GM23338 (cell line): ENCODE measurements at regions not wholly inside any gene's neighbourhood (a gene's known extent, or its start where the extent isn't known, plus 50 kb on each side); places are given as distances from the start of the nearest gene placed in this dataset.

ENCODE experiments used
- ATAC-seq: fragments of 200-7000 bp; cut with Tn5 transposase; 3 replicates; pipeline ENCODE4 v1.9.1; 2020
- DNase-seq: peaks from one replicate; pipeline ENCODE4 v3.0.0-alpha.2; 2015; ENCODE audit warnings: low spot score
- H2AFZ ChIP-seq: fragments of 200-600 bp; sonication (generic); 2 replicates; pipeline ENCODE4 v1.8.0; 2016; ENCODE audit warnings: antibody characterized with exemption, mild to moderate bottlenecking, moderate library complexity
- H3F3A ChIP-seq: fragments of 200-600 bp; sonication (generic); replicated peaks from 2 replicates; pipeline ENCODE4 v1.8.0; 2017; ENCODE audit warnings: antibody characterized with exemption, mixed run types, low read depth
- H3K27ac ChIP-seq: fragments of 200-600 bp; sonication (generic); 2 replicates; pipeline ENCODE4 v1.6.1; 2016; ENCODE audit warnings: low read depth
- H3K27me3 ChIP-seq: fragments of 200-600 bp; sonication (generic); 2 replicates; pipeline ENCODE4 v1.8.0; 2016; ENCODE audit warnings: mild to moderate bottlenecking, mixed run types, moderate library complexity; ENCODE audit not compliant: insufficient read depth
- H3K36me3 ChIP-seq: fragments of 200-600 bp; sonication (generic); 2 replicates; pipeline ENCODE4 v1.8.0; 2016; ENCODE audit warnings: mild to moderate bottlenecking; ENCODE audit not compliant: insufficient read depth
- H3K4me1 ChIP-seq: fragments of 200-600 bp; sonication (generic); 2 replicates; pipeline ENCODE4 v1.8.0; 2016; ENCODE audit warnings: mild to moderate bottlenecking, moderate library complexity; ENCODE audit not compliant: insufficient read depth
- H3K4me2 ChIP-seq: fragments of 200-600 bp; sonication (generic); 2 replicates; pipeline ENCODE4 v1.7.1; 2017; ENCODE audit warnings: mixed run types
- H3K4me3 ChIP-seq: fragments of 200-600 bp; sonication (generic); 2 replicates; pipeline ENCODE4 v1.6.1; 2016; ENCODE audit warnings: mixed run types
- H3K79me2 ChIP-seq: fragments of 200-600 bp; sonication (generic); replicated peaks from 2 replicates; pipeline ENCODE4 v1.8.0; 2017; ENCODE audit warnings: mild to moderate bottlenecking; ENCODE audit not compliant: insufficient read depth
- H3K9me2 ChIP-seq: fragments of 200-600 bp; sonication (generic); 2 replicates; pipeline ENCODE4 v1.8.0; 2017; ENCODE audit not compliant: insufficient read depth
- H4K20me1 ChIP-seq: fragments of 200-600 bp; sonication (generic); replicated peaks from 2 replicates; pipeline ENCODE4 v1.8.0; 2017; ENCODE audit warnings: mild to moderate bottlenecking; ENCODE audit not compliant: insufficient read depth
- H3K27ac Mint-ChIP-seq: 2 replicates; pipeline ENCODE4 v1.8.0; 2020; ENCODE audit warnings: inconsistent platforms, mild to moderate bottlenecking, moderate library complexity, mixed read lengths
- H3K27me3 Mint-ChIP-seq: 3 replicates; pipeline ENCODE4 v1.8.0; 2022; ENCODE audit warnings: low read depth, mild to moderate bottlenecking, moderate library complexity, mixed read lengths, inconsistent platforms; ENCODE audit not compliant: insufficient read depth, poor library complexity
- H3K36me3 Mint-ChIP-seq: 3 replicates; pipeline ENCODE4 v1.8.0; 2021; ENCODE audit warnings: low read depth, mild to moderate bottlenecking, inconsistent platforms, moderate library complexity, mixed read lengths
- H3K4me1 Mint-ChIP-seq: 3 replicates; pipeline ENCODE4 v1.8.0; 2020; ENCODE audit warnings: mild to moderate bottlenecking, inconsistent platforms, mixed read lengths
- H3K4me3 Mint-ChIP-seq: 3 replicates; pipeline ENCODE4 v1.8.0; 2021; ENCODE audit warnings: moderate library complexity, mild to moderate bottlenecking, inconsistent platforms, mixed read lengths
- H3K9me3 Mint-ChIP-seq: 3 replicates; pipeline ENCODE4 v1.8.0; 2020; ENCODE audit warnings: moderate library complexity, mild to moderate bottlenecking, inconsistent platforms, mixed read lengths
- EZH2 ChIP-seq: fragments of 200-600 bp; sonication (generic); IDR thresholded peaks from one replicate; pipeline ENCODE4 v1.8.0; 2017; ENCODE audit warnings: antibody characterized with exemption, mild to moderate bottlenecking, low read depth; ENCODE audit not compliant: unreplicated experiment
- NANOG ChIP-seq: IDR thresholded peaks from 2 replicates; pipeline ENCODE4 v1.6.1; 2016; ENCODE audit warnings: antibody characterized with exemption, borderline replicate concordance
- STAT1 ChIP-seq: IDR thresholded peaks from one replicate; pipeline ENCODE4 v1.6.1; 2016; ENCODE audit warnings: antibody characterized with exemption; ENCODE audit not compliant: unreplicated experiment
- ZNF114 ChIP-seq: fragments of 250-450 bp; sonication (Bioruptor Pico); IDR thresholded peaks from 2 replicates; pipeline ENCODE4 v1.5.0; 2020; ENCODE audit warnings: mild to moderate bottlenecking, moderate library complexity
- ZNF331 ChIP-seq: fragments of 250-450 bp; sonication (Bioruptor Pico); IDR thresholded peaks from 2 replicates; pipeline ENCODE4 v1.5.0; 2020; ENCODE audit warnings: low read depth, mild to moderate bottlenecking, moderate library complexity
- TF ChIP-seq, protein P1 (sequence below): fragments of 250-450 bp; sonication (Bioruptor Pico); IDR thresholded peaks from 2 replicates; pipeline ENCODE4 v1.5.0; 2020; ENCODE audit warnings: mild to moderate bottlenecking, moderate library complexity
- TF ChIP-seq, protein P2 (sequence below), 2 experiments: fragments of 200-600 bp in 1 of 2; sonication (generic) in 1 of 2; conservative IDR thresholded peaks; 2 replicates each; pipeline versions ENCODE4 v1.5.1 to v1.6.1; 2016 to 2017; ENCODE audit warnings: antibody characterized with exemption in 2 of 2, low read depth in 2 of 2, mild to moderate bottlenecking in 2 of 2, moderate library complexity in 1 of 2

DNA sequence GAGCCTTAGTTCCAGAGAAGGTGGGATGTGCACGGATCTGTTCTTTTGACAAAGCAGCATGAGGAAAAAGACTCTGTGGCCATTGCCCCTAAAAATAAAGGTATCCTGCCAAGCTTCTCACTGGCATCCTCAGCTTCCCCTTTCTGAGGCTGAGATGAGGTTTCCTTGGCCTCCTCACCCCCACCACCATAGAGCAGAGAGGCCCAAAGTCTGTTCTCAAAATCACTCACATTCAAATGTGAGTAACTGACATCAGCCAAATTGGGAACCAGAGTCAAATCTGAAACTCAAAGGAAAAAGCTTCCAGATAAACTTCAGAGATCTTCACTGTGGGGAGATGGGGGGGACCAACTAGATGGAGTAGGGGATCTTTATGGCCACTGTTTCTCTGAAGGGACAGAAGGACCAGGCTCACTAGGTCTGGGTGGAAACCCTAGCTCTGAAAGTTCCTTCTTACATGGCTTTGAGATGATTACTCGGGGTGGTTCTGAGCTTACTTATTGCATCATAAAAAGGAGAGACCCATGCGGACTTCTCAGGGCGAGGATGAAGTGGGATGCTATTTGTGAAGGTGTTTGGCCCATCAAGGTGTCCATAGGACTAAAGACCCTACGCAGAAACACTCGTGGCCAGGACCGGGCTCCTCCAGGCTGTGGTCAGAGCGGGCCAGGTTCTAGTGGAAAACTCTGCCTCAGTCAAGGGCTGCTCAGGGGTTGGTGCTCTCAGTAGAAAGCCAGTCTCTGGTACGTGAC, 61.5 kb upstream of the MEF2A start (continued):
- TF ChIP-seq, protein P1, sequence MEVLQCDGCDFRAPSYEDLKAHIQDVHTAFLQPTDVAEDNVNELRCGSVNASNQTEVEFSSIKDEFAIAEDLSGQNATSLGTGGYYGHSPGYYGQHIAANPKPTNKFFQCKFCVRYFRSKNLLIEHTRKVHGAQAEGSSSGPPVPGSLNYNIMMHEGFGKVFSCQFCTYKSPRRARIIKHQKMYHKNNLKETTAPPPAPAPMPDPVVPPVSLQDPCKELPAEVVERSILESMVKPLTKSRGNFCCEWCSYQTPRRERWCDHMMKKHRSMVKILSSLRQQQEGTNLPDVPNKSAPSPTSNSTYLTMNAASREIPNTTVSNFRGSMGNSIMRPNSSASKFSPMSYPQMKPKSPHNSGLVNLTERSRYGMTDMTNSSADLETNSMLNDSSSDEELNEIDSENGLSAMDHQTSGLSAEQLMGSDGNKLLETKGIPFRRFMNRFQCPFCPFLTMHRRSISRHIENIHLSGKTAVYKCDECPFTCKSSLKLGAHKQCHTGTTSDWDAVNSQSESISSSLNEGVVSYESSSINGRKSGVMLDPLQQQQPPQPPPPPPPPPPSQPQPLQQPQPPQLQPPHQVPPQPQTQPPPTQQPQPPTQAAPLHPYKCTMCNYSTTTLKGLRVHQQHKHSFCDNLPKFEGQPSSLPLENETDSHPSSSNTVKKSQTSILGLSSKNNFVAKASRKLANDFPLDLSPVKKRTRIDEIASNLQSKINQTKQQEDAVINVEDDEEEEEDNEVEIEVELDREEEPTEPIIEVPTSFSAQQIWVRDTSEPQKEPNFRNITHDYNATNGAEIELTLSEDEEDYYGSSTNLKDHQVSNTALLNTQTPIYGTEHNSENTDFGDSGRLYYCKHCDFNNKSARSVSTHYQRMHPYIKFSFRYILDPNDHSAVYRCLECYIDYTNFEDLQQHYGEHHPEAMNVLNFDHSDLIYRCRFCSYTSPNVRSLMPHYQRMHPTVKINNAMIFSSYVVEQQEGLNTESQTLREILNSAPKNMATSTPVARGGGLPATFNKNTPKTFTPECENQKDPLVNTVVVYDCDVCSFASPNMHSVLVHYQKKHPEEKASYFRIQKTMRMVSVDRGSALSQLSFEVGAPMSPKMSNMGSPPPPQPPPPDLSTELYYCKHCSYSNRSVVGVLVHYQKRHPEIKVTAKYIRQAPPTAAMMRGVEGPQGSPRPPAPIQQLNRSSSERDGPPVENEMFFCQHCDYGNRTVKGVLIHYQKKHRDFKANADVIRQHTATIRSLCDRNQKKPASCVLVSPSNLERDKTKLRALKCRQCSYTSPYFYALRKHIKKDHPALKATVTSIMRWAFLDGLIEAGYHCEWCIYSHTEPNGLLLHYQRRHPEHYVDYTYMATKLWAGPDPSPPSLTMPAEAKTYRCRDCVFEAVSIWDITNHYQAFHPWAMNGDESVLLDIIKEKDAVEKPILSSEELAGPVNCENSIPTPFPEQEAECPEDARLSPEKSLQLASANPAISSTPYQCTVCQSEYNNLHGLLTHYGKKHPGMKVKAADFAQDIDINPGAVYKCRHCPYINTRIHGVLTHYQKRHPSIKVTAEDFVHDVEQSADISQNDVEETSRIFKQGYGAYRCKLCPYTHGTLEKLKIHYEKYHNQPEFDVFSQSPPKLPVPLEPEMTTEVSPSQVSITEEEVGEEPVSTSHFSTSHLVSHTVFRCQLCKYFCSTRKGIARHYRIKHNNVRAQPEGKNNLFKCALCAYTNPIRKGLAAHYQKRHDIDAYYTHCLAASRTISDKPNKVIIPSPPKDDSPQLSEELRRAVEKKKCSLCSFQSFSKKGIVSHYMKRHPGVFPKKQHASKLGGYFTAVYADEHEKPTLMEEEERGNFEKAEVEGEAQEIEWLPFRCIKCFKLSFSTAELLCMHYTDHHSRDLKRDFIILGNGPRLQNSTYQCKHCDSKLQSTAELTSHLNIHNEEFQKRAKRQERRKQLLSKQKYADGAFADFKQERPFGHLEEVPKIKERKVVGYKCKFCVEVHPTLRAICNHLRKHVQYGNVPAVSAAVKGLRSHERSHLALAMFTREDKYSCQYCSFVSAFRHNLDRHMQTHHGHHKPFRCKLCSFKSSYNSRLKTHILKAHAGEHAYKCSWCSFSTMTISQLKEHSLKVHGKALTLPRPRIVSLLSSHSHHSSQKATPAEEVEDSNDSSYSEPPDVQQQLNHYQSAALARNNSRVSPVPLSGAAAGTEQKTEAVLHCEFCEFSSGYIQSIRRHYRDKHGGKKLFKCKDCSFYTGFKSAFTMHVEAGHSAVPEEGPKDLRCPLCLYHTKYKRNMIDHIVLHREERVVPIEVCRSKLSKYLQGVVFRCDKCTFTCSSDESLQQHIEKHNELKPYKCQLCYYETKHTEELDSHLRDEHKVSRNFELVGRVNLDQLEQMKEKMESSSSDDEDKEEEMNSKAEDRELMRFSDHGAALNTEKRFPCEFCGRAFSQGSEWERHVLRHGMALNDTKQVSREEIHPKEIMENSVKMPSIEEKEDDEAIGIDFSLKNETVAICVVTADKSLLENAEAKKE (CRISPR knock-in tag), result no peak
- TF ChIP-seq EZH2, result no peak
- no peak for TF ChIP-seq ZNF331
- TF ChIP-seq ZNF114, result no peak

DNA sequence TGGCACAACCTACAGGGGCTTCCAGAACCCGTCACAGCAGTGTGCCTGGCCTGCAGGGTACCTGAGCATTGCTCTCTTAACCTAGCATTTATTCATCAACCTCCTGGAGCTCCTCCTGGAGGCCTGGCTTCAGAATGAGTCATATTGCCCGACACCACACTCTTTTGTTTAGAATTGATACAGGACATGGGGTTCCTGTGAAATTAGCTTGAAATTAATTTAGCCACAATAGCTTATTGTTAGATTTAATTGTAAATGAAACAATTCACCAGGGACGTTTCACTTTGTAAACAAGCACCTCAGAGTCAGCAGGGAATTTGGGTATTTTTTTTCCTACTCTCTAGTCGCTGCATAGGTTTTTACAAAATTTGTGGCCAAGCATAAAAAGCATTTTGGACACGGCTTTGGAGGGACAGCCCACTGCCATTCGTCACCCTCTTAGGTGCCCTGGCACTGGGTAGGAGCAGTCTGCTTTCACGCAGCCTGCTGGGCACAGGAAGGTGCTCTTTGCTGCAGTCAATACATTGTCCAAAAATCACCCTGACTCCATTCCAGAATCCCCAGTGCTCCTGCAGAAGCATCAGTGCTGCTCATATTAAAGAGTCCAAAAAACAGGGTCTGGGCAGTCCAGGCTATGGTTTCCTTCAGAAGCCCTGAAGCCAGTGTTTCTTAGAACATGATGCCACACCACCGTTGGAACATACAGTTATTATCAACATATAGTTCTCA, 60.8 kb upstream of the MEF2A start:
- Mint-ChIP-seq H3K27ac (no peak overlapping the region), H3K9me3 (no peaks in the 10 kb centered on the region), H3K4me3 (no peak overlapping the region), H3K27me3 (peaks cover 4% of the 10 kb centered on the region), H3K36me3 (no peaks in the 10 kb centered on the region), H3K4me1 (peaks cover 3% of the 10 kb centered on the region; the same call in 1 of the 3 replicates)
- no peak overlapping the region for H3K4me2 ChIP-seq
- no peaks in the 10 kb centered on the region for H4K20me1 ChIP-seq
- H3K27me3 ChIP-seq, result no peaks in the 10 kb centered on the region
- DNase-seq (peak; percentile 12), ATAC-seq (peak; percentile 58; the same call in 2 of the 3 replicates)
- no peaks in the 10 kb centered on the region for H3F3A ChIP-seq
- no peak overlapping the region for H3K27ac ChIP-seq
- H3K79me2 ChIP-seq, result no peaks in the 10 kb centered on the region
- no peaks in the 10 kb centered on the region for H3K4me1 ChIP-seq
- no peaks in the 10 kb centered on the region for H3K36me3 ChIP-seq
- peaks cover 5% of the 10 kb centered on the region; the same call in 1 of the 2 replicates for H3K9me2 ChIP-seq
- H2AFZ ChIP-seq, result 0 out of 2 replicates have a peak overlapping the region, but pooled peaks have one; percentile 14
- H3K4me3 ChIP-seq, result no peak overlapping the region
- TF ChIP-seq STAT1, result no peak
- TF ChIP-seq, protein P2, sequence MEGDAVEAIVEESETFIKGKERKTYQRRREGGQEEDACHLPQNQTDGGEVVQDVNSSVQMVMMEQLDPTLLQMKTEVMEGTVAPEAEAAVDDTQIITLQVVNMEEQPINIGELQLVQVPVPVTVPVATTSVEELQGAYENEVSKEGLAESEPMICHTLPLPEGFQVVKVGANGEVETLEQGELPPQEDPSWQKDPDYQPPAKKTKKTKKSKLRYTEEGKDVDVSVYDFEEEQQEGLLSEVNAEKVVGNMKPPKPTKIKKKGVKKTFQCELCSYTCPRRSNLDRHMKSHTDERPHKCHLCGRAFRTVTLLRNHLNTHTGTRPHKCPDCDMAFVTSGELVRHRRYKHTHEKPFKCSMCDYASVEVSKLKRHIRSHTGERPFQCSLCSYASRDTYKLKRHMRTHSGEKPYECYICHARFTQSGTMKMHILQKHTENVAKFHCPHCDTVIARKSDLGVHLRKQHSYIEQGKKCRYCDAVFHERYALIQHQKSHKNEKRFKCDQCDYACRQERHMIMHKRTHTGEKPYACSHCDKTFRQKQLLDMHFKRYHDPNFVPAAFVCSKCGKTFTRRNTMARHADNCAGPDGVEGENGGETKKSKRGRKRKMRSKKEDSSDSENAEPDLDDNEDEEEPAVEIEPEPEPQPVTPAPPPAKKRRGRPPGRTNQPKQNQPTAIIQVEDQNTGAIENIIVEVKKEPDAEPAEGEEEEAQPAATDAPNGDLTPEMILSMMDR (conservative IDR thresholded peaks at IDR 0.05; ENCODE audit: low read depth in 2 of 2), result 0 out of 4 replicates have a peak, but pooled peaks of 1 of the 2 experiments have one; percentile 9
- TF ChIP-seq NANOG, result no peak
